GM18502 (cell line): ENCODE measurements at regions not wholly inside any gene's neighbourhood (a gene's known extent, or its start where the extent isn't known, plus 50 kb on each side); places are given as distances from the start of the nearest gene placed in this dataset.

Source experiments
- ATAC-seq: cut with Tn5 transposase; IDR thresholded peaks from one replicate; pipeline ENCODE4 v1.9.1; 2021; ENCODE audit warnings: mild to moderate bottlenecking; ENCODE audit not compliant: unreplicated experiment, poor library complexity

- no peak for ATAC-seq
These were observed 212.8 kb upstream of the SOX11 start for GRCh38 chr2:5479265-5479928.

- ATAC-seq: no peak
These were observed 209.3 kb upstream of the SOX11 start for GRCh38 chr2:5482929-5483331.

DNA sequence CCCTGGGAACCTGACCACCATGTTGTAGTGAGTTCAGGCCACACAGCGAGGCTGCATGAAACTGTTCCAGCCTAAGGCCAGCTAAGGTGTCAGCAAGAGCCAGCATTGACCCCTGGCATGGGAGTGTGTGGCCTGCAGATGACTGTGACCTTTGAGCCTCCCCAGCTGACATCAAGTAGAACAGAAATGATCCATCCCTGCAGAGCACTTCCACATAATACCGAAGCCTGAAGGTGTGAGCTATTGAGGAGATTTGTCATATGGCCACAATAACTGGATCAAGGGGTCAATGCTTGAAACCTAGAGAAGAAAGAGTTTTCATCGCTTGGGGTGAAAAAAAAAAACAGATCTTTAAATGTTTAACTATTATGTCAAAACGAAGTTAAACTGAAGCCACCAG, 207.3 kb upstream of the SOX11 start:
- ATAC-seq: no peak

DNA sequence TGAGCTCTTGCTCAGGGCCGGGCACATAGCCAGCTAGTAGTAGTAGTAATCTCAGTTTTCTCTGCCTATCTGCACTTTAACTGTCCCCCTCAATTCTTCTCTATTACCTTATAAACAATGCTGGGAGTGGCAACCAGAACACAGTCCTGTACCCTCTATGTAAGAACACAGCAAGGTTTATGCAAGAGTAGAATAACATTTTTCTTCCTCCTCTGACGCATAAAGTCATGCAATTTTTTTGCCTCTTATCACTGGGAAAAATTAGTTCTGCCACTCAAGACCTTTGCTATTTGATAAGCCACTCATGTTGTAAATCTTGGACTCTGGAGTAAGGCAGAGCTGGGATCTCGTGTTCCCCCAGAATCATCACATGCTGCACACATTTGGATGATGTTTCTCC, 200.7 kb upstream of the SOX11 start:
- ATAC-seq: no peak

DNA sequence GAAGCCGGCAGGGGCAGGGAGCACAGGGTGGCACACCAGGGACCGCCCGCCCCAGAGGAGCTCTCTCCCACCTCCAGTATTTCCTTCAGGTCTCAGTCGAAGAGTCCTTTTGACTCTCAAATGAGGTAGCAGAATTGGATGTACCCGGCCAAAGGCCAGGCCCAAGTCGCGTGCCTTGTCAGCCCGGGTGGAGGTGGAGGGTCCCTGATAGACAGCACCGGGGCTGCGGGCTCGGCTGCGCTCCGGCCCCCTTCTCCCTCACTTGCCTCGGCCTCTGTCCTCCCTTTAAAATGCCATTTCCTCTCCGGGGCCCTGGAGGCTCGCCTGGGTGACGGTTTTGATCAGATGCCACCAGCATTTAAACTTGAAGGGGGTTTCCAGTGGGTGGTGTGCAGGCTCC, 198.9 kb upstream of the SOX11 start:
- no peak for ATAC-seq

- ATAC-seq: no peak
These were observed 198.0 kb upstream of the SOX11 start for GRCh38 chr2:5494212-5494611.

DNA sequence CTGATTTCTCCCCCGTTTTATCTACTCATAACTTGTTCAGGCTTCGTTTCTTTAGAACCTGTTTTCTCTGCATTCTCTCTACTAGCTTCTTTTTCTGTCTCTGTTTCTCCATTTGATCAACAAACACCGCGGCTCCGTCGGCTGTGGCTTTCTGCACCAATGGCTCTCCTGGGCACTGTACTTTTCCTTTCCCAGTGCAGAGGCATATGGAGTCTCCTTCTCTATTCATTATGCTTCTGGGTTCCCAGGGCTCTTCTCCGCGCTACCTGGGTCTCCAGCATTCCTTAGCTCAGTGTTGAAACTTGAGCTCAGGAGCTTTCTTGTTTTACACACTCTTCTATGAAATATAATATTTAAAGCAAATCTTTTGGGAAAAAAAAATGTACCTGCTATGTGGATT, 196.6 kb upstream of the SOX11 start:
- ATAC-seq: no peak

GRCh38 chr2:5497874-5498273, 194.3 kb upstream of the SOX11 start:
- no peak for ATAC-seq

DNA sequence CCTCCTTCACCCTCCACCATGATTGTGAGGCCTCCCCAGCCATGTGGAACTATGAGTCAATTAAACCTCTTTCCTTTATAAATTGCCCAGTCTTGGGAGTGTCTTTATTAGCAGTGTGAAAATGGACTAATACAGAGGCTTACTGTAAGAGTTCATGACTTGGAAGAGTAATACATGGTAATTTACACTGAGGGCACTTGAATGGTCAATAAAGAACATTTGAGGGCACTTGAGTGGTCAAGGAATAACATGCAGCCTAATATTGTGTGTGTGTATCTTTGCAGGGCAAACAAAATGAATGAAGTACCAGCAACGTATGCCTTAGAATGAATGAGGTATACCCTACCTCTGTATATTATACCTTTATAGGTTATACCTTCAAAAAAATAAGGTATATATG, 190.4 kb upstream of the SOX11 start:
- ATAC-seq: no peak

DNA sequence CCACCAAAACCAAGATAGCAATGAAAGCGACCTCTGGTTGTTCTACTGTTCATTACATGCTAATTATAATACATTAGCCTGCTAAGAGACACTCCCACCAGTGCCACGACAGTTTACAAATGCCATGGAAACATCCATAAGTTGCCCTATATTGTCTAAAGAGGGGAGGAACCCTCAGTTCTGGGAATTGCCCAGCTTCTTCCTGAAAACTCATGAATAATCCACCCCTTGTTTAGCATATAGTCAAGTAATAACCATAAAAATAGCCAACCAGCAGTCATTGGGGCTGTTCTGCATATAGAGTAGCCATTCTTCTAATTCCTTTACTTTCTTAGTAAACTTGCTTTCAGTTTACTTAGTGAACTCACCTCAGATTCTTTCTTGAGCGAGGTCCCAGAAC, 189.8 kb upstream of the SOX11 start:
- ATAC-seq: no peak

- ATAC-seq: no peak
These were observed 187.4 kb upstream of the SOX11 start for GRCh38 chr2:5504756-5505155.

DNA sequence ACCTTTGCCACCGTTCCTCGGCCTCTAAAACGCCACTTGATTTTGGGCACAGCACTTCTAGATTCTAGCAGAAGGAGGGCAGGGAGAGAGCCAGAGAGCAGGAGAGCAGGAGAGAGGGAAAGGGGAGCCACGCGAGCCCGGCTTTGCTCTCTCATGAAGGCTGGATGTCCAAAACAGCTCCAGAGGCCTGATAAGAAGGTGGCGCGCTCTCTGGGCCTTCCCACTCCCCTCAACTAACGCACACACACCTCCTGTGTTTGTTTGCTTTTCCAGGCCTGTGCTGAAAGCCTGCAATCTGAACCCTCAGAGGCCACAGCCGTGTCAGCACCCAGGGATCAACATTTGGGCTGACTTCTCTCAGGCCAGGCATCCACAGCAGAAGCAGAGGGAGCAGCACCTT, 184.8 kb upstream of the SOX11 start:
- no peak for ATAC-seq

GRCh38 chr2:5509362-5509761, 182.8 kb upstream of the SOX11 start:
- no peak for ATAC-seq

GRCh38 chr2:5510082-5510481, 182.1 kb upstream of the SOX11 start:
- no peak for ATAC-seq

- no peak for ATAC-seq
These were observed 176.5 kb upstream of the SOX11 start for GRCh38 chr2:5515693-5516092.

DNA sequence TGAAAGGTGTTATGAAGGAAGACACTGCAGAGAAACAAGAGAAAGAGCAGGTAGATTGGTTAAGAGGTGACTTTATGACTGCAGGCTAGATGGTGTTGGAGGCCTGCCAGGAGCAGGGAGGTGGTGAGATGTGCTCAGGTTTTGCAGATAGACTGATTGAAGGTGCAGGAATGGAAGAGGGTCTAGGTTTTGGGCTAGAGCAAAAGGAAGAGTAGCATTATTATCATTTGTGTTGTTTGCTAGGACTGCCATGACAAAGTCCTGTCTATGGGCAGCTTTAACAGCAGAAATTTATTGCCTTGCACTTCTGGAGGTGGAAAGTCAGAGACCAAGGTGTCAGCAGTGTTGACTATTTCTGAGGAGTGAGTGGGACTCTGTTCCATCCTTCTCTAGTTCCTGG, 172.9 kb upstream of the SOX11 start:
- no peak for ATAC-seq

GRCh38 chr2:5520463-5520972, 171.7 kb upstream of the SOX11 start:
- no peak for ATAC-seq

GRCh38 chr2:5521461-5521860, 170.7 kb upstream of the SOX11 start:
- ATAC-seq: no peak

DNA sequence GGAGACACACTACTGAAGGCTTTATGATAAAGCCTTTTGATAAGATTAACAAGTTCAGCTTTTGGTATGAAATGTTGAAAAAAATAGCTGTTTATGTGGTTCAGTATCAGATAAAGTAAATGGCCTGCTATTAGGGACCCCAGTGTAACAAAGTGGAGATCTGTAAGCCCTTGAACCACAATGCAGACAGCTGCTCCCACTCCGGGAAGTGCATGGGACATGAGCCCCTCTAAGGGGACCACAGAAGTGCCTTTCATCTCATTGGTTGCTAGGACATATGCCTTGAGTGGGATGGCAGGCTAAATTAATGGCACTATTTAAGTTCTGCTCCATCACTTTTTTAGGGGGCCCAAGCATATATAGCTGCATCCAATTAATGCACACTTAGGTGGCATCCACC, 167.6 kb upstream of the SOX11 start:
- no peak for ATAC-seq

DNA sequence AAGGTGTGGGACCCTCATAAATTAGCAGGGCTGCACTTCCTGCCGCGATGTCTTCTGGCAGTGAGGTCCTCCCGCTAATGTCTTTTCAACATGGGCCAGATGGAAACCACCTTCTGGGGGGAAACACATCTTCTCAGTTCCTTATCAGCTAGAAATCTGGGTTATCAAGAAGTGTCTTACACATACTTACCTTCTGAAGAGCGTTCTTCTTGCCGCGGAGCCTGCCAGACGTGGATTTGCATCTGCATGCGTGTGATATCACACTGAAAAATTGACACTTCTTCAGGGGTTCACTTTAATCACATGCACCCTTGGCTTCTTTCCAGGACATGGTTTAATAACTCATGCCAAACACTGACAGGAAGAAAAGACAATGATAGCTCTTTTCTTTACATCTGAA, 163.5 kb upstream of the SOX11 start:
- no peak for ATAC-seq

GRCh38 chr2:5530011-5530696, 162.0 kb upstream of the SOX11 start:
- ATAC-seq: no peak

DNA sequence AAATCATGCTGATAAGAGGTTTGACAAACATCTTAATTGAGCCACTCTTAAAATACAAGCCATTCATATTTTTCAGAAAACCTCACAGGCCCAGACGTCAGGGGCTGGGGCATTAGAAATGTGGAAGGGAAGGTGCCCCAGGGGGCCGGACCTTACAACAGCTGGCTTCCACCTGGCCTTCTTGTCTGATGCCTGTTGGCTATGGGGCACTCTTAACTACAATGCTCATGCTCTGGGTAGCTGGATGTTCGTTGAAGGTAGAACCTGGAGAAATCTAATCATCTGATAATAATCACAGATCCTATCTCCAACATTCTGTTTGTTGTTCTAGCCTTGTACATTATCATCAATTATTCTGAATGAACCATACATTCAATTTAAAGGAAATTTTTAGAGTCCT, 156.9 kb upstream of the SOX11 start:
- no peak for ATAC-seq
